Activated CD4-positive, alpha-beta T cell treated with anti-CD3 and anti-CD28 coated beads for 36 hours (primary cell): ENCODE measurements at regions not wholly inside any gene's neighbourhood (a gene's known extent, or its start where the extent isn't known, plus 50 kb on each side); places are given as distances from the start of the nearest gene placed in this dataset.

Source experiments
- ATAC-seq: fragments of 200-7000 bp; cut with Tn5 transposase; one replicate; pipeline ENCODE4 v1.10.0; 2021; ENCODE audit warnings: mild to moderate bottlenecking, moderate library complexity
- CTCF ChIA-PET: fragments of 350-600 bp; sonication (Branson Sonifier 250); formaldehyde crosslinking; loops from one replicate; lab custom pipeline; 2021; ENCODE audit warnings: antibody characterized with exemption; lab: Charles Lee
- POLR2A ChIA-PET: fragments of 350-600 bp; sonication (Branson Sonifier 250); formaldehyde crosslinking; loops from one replicate; lab custom pipeline; 2021; ENCODE audit warnings: antibody characterized with exemption, inconsistent platforms; lab: Charles Lee
- DNase-seq: peaks from one replicate; pipeline ENCODE4 v3.0.0-alpha.2; 2020
- H3K27ac Mint-ChIP-seq: one replicate; pipeline ENCODE4 v1.8.0; 2021; ENCODE audit warnings: mixed read lengths
- H3K27me3 Mint-ChIP-seq: one replicate; pipeline ENCODE4 v1.8.0; 2021; ENCODE audit warnings: mixed read lengths
- H3K36me3 Mint-ChIP-seq: one replicate; pipeline ENCODE4 v1.8.0; 2021; ENCODE audit warnings: low read depth, mixed read lengths
- H3K4me1 Mint-ChIP-seq: one replicate; pipeline ENCODE4 v1.8.0; 2021; ENCODE audit warnings: mixed read lengths
- H3K4me3 Mint-ChIP-seq: one replicate; pipeline ENCODE4 v1.8.0; 2021; ENCODE audit warnings: mild to moderate bottlenecking, moderate library complexity, mixed read lengths
- H3K9me3 Mint-ChIP-seq: one replicate; pipeline ENCODE4 v1.8.0; 2021; ENCODE audit warnings: low read depth, mixed read lengths
- intact Hi-C, 2 experiments: fragments of 100-400 bp; cut with DNase I in 1 of 2; cut with micrococcal nuclease in 1 of 2; formaldehyde crosslinking; loops; one replicate each; pipeline versions ENCODE4 v1.14.2 to v1.15.1; 2022 to 2024; cut with DNase I, micrococcal nuclease

DNA sequence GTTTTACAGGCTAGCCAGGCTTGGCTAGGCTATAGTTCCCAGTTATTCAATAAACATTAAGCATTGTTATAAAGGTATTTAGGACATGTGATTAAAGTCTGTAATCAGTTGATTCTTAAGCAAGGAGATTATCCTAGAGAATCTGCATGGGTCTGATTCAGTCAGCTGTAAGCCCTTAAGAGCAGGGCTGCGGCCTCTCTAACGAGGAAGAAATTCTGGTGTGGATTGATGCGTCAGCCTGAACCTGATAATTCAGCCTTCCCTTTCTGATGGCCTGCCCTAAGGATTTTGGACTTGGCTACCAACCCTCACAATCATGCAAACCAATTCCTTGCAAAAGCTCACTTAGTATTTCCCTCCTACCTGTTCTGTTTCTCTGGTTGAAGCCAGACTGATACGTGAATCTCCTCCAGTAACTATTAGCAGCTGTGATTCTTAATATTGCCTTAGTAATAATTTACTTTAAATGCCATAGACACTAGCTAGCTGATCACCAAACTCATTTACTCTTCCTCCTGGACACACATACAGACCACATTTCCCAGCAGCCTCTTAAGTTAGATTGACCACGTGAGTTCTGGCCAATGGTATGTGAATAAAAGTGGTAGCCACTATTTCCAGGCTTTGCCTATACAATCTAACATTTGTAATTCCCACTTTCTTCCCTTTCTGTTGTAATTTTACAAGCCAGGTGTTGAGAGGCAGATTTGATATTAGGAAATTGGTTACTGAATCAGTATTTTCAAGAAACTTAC lies 678.0 kb upstream of the INTU start:
- Mint-ChIP-seq H3K36me3 (no peaks in the 10 kb centered on the region), H3K9me3 (peaks cover 3% of the 10 kb centered on the region), H3K27me3 (no peaks in the 10 kb centered on the region), H3K4me3 (no peak overlapping the region), H3K27ac (no peak overlapping the region), H3K4me1 (no peaks in the 10 kb centered on the region)
- DNase-seq (no peak), ATAC-seq (no peak)
- ChIA-PET POLR2A (no interaction called here), CTCF (interaction anchor here (1.6 kb wide), 1 partner anchor 12 kb away, joined by 4 read pairs; no protein-coding TSS in a partner anchor)
- intact Hi-C loops, result no loop called here

DNA sequence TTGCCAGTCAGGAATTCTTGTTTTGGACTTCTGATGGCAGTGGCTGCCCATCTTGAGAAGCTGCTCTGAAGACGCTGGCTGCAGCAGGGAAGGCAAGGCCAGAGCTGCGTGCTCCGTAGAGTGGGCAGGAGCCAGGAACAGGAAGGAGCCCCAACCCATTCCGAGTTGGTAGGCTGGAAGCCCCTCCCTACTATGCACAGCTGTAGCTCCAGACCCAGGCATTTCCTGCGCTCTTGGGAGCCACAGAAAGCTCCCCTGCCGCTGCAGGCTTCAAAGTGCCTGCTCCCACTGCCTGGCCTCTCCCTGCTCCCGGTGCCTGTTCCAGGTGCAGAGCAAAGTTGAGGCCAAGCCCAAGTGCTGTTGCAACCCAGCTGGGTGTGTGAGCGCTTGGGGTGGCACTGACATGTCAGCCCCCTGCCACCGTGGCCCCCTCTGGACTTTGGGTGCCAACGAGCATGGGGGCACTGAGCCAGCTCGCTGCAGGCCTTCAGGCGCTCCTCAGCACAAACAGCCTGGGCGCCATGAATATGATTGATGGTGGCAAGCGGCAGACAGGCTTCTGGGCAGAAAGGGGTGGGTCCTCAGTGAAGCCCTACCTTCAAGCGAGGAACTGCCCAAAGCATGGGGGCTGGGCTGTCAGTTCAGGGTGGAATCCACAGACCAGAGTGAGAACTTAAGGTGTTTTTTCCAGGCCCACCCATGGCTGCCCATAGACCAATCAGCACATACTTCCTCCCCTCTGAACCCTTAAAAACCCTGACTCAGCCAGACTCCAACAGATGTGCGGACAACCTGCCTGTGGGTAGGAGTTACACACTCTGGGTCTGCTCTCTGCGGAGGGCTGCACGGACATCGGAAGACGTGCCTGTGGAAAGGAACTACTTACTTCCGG lies 677.2 kb upstream of the INTU start:
- CTCF ChIA-PET, result interaction anchor here (1.6 kb wide), 1 partner anchor 11 kb away, joined by 4 read pairs; no protein-coding TSS in a partner anchor
- Mint-ChIP-seq H3K27me3 (no peaks in the 10 kb centered on the region), H3K4me3 (no peak overlapping the region), H3K9me3 (peaks cover 1% of the 10 kb centered on the region), H3K36me3 (no peaks in the 10 kb centered on the region), H3K27ac (no peak overlapping the region), H3K4me1 (no peaks in the 10 kb centered on the region)
- ATAC-seq (no peak), DNase-seq (no peak)
- intact Hi-C loops, result no loop called here
- POLR2A ChIA-PET, result no interaction called here

DNA sequence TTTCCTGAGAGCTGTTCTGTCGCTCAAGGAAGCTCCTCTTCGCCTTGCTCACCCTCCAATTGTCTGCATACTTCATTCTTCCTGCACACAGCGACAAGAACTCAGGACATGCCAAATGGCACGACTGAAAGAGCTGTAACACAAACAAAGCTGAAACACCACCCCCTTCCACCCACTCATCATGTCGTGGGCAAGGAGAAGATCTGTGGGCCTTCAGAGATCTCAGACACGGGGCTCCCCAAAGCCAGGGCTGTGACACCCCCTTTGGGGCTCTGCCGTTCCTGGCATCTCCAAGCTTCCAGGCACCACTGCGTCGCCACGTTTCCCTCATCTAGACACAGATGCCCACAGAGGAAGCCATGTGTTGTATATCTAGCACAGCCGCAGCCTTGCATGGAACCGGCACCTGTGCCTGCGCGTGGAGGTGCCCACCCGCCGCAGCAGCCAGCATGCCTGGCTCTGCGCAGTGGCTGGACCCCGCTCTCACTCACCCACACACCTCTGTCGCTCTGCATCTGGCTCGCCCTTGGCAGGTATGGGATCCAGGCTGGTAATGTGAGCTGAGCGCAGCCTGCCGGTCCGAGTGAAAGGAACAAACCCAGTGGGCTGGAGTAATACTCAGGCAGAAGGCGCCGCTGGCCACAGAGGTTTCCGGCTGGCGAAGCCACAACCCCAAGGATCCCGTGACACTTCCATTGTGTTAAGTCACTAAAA lies 676.4 kb upstream of the INTU start:
- no peak overlapping the region for H3K4me3 Mint-ChIP-seq
- no peaks in the 10 kb centered on the region for H3K9me3 Mint-ChIP-seq
- H3K36me3 Mint-ChIP-seq, result no peaks in the 10 kb centered on the region
- CTCF ChIA-PET, result no interaction called here
- ATAC-seq (no peak), DNase-seq (no peak)
- H3K27me3 Mint-ChIP-seq, result no peaks in the 10 kb centered on the region
- H3K4me1 Mint-ChIP-seq, result no peaks in the 10 kb centered on the region
- intact Hi-C loops, result no loop called here
- no peak overlapping the region for H3K27ac Mint-ChIP-seq
- POLR2A ChIA-PET, result no interaction called here

GRCh38 chr4:126957556-126957955 lies 675.2 kb upstream of the INTU start:
- intact Hi-C loops, result no loop called here
- no peak for DNase-seq
- CTCF ChIA-PET, result interaction anchor here (0.6 kb wide), 1 partner anchor 769 kb away, joined by 3 read pairs; no protein-coding TSS in a partner anchor
- H3K4me1 Mint-ChIP-seq, result no peaks in the 10 kb centered on the region
- no peak overlapping the region for H3K4me3 Mint-ChIP-seq
- POLR2A ChIA-PET, result no interaction called here
- no peaks in the 10 kb centered on the region for H3K36me3 Mint-ChIP-seq
- no peak for ATAC-seq
- no peaks in the 10 kb centered on the region for H3K9me3 Mint-ChIP-seq
- no peak overlapping the region for H3K27ac Mint-ChIP-seq
- H3K27me3 Mint-ChIP-seq, result no peaks in the 10 kb centered on the region

- Mint-ChIP-seq H3K36me3 (no peaks in the 10 kb centered on the region), H3K9me3 (no peaks in the 10 kb centered on the region), H3K4me3 (no peak overlapping the region), H3K27ac (no peak overlapping the region), H3K4me1 (no peaks in the 10 kb centered on the region), H3K27me3 (no peaks in the 10 kb centered on the region)
- ATAC-seq (no peak), DNase-seq (no peak)
- ChIA-PET CTCF (interaction anchor here (0.6 to 0.7 kb wide), 2 partner anchors 41 to 769 kb away, joined by 3 read pairs; no protein-coding TSS in a partner anchor), POLR2A (no interaction called here)
- intact Hi-C loops, result no loop called here
These were observed 674.8 kb upstream of the INTU start for GRCh38 chr4:126957987-126958386.

DNA sequence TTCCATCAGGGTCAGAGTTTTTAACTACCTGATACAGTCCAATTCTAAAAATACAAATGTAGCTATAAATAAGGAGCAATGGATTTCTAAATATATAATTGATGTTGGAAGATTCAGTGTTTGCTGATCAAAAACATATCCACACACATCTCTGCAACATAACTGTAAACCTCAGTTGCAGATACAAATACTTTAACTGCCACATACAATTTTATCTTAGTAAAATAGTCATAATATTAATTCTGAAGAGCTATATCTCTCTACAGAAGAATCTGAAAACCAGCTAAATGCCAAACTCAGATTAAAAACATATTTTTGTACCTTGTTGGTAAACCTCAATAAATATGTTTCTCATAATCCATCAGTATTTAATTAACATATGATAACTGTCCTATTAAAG lies 674.3 kb upstream of the INTU start:
- H3K4me3 Mint-ChIP-seq, result no peak overlapping the region
- ChIA-PET POLR2A (no interaction called here), CTCF (interaction anchor here (0.7 kb wide), 1 partner anchor 42 kb away, joined by 3 read pairs; no protein-coding TSS in a partner anchor)

GRCh38 chr4:126959056-126959745 lies 673.6 kb upstream of the INTU start:
- CTCF ChIA-PET, result no interaction called here
- Mint-ChIP-seq H3K9me3 (no peaks in the 10 kb centered on the region), H3K36me3 (no peaks in the 10 kb centered on the region), H3K4me3 (no peak overlapping the region), H3K4me1 (no peaks in the 10 kb centered on the region), H3K27me3 (no peaks in the 10 kb centered on the region), H3K27ac (no peak overlapping the region)
- POLR2A ChIA-PET, result interaction anchor here (0.6 kb wide), 1 partner anchor 57 kb away, joined by 4 read pairs; no protein-coding TSS in a partner anchor
- no peak for ATAC-seq
- no peak for DNase-seq
- intact Hi-C loops, result no loop called here

More for the DNA sequence above, 674.3 kb upstream of the INTU start:
- Mint-ChIP-seq H3K9me3 (no peaks in the 10 kb centered on the region), H3K36me3 (no peaks in the 10 kb centered on the region), H3K4me1 (no peaks in the 10 kb centered on the region), H3K27ac (no peak overlapping the region), H3K27me3 (no peaks in the 10 kb centered on the region)
- intact Hi-C loops, result no loop called here
- DNase-seq (no peak), ATAC-seq (no peak)

GRCh38 chr4:126960760-126961159 lies 672.0 kb upstream of the INTU start:
- Mint-ChIP-seq H3K4me3 (no peak overlapping the region), H3K36me3 (no peaks in the 10 kb centered on the region), H3K27ac (no peak overlapping the region), H3K9me3 (no peaks in the 10 kb centered on the region), H3K27me3 (no peaks in the 10 kb centered on the region), H3K4me1 (no peaks in the 10 kb centered on the region)
- intact Hi-C loops, result no loop called here
- no peak for DNase-seq
- no peak for ATAC-seq
- CTCF ChIA-PET, result no interaction called here
- POLR2A ChIA-PET, result no interaction called here

GRCh38 chr4:126961661-126962060 lies 671.1 kb upstream of the INTU start:
- POLR2A ChIA-PET, result no interaction called here
- Mint-ChIP-seq H3K27ac (no peak overlapping the region), H3K4me3 (no peak overlapping the region), H3K9me3 (no peaks in the 10 kb centered on the region), H3K27me3 (no peaks in the 10 kb centered on the region), H3K4me1 (no peaks in the 10 kb centered on the region), H3K36me3 (no peaks in the 10 kb centered on the region)
- ATAC-seq (no peak), DNase-seq (no peak)
- CTCF ChIA-PET, result no interaction called here
- intact Hi-C loops, result no loop called here

DNA sequence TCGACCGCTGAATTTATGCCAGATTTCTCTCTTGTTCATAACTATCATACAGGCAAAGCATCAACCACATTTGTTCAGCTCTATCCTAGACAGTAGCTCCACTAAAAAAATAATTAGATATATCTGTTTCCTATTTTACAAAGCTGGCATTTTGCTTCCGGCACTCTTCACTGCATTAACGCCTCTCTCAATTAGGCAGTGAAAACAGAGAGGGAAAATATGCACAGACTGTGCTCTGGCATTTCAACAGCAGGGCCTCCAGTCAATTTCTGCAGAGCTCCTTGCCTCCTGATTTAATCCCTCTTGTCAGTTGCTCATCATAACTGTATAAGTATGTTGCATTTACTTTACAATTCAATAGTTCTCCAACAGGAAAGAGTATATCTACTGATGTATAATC lies 666.9 kb upstream of the INTU start:
- Mint-ChIP-seq H3K27ac (no peak overlapping the region), H3K4me1 (no peaks in the 10 kb centered on the region), H3K27me3 (no peaks in the 10 kb centered on the region), H3K4me3 (no peak overlapping the region), H3K9me3 (no peaks in the 10 kb centered on the region), H3K36me3 (no peaks in the 10 kb centered on the region)
- intact Hi-C loops, result no loop called here
- ATAC-seq, result no peak
- no peak for DNase-seq
- ChIA-PET POLR2A (interaction anchor here (0.7 kb wide), 1 partner anchor 432 kb away, joined by 3 read pairs; no protein-coding TSS in a partner anchor), CTCF (interaction anchor here (0.6 kb wide), 1 partner anchor 67 kb away, joined by 3 read pairs; no protein-coding TSS in a partner anchor)
